Hepatocyte (in vitro differentiated cells): ENCODE measurements at regions not wholly inside any gene's neighbourhood (a gene's known extent, or its start where the extent isn't known, plus 50 kb on each side); places are given as distances from the start of the nearest gene placed in this dataset.

Source experiments
- DNase-seq: peaks from one replicate; pipeline ENCODE4 v3.0.0-alpha.2; 2016; ENCODE audit warnings: low spot score
- H2AFZ ChIP-seq: fragments of 200-600 bp; sonication (generic); 2 replicates; pipeline ENCODE4 v1.6.0; 2016; ENCODE audit warnings: antibody characterized with exemption, mild to moderate bottlenecking
- H3K27ac ChIP-seq: fragments of 200-600 bp; sonication (generic); 2 replicates; pipeline ENCODE4 v1.5.1; 2016; ENCODE audit warnings: mild to moderate bottlenecking
- H3K27me3 ChIP-seq: fragments of 200-600 bp; sonication (generic); 2 replicates; pipeline ENCODE4 v1.6.1; 2016
- H3K36me3 ChIP-seq: fragments of 200-600 bp; sonication (generic); replicated peaks from 2 replicates; pipeline ENCODE4 v1.5.1; 2016; ENCODE audit warnings: low read depth; ENCODE audit not compliant: insufficient read depth
- H3K4me1 ChIP-seq: fragments of 200-600 bp; sonication (generic); 2 replicates; pipeline ENCODE4 v1.5.1; 2016; ENCODE audit warnings: mild to moderate bottlenecking, moderate library complexity; ENCODE audit not compliant: insufficient read depth
- H3K4me2 ChIP-seq: fragments of 200-600 bp; sonication (generic); 2 replicates; pipeline ENCODE4 v1.6.0; 2016
- H3K4me3 ChIP-seq: fragments of 200-600 bp; sonication (generic); 2 replicates; pipeline ENCODE4 v1.5.1; 2016; ENCODE audit warnings: mild to moderate bottlenecking
- H3K79me2 ChIP-seq: fragments of 200-600 bp; sonication (generic); 2 replicates; pipeline ENCODE4 v1.6.0; 2017; ENCODE audit warnings: mild to moderate bottlenecking
- H3K9me2 ChIP-seq: fragments of 200-600 bp; sonication (generic); replicated peaks from 2 replicates; pipeline ENCODE4 v1.6.0; 2017; ENCODE audit warnings: mild to moderate bottlenecking; ENCODE audit not compliant: insufficient read depth
- H3K9me3 ChIP-seq: fragments of 200-600 bp; sonication (generic); 2 replicates; pipeline ENCODE4 v1.5.1; 2016; ENCODE audit warnings: low read depth, mild to moderate bottlenecking
- H4K20me1 ChIP-seq: fragments of 200-600 bp; sonication (generic); 2 replicates; pipeline ENCODE4 v1.6.0; 2016; ENCODE audit warnings: mild to moderate bottlenecking; ENCODE audit not compliant: insufficient read depth, poor library complexity, severe bottlenecking
- EZH2 ChIP-seq: fragments of 200-600 bp; sonication (generic); IDR thresholded peaks from 2 replicates; pipeline ENCODE4 v1.6.1; 2016; ENCODE audit warnings: antibody characterized with exemption, mild to moderate bottlenecking, borderline replicate concordance
- EZH2phosphoT487 ChIP-seq: fragments of 200-600 bp; sonication (generic); IDR thresholded peaks from one replicate; pipeline ENCODE4 v1.6.1; 2018; ENCODE audit warnings: antibody characterized with exemption, mild to moderate bottlenecking, low read depth, moderate library complexity; ENCODE audit not compliant: unreplicated experiment, severe bottlenecking
- WGBS: methylation state at CpG from one replicate; pipeline ENCODE4 v1.1.6; 2016; ENCODE audit warnings: low lambda C conversion rate; ENCODE audit errors: missing lambda C conversion rate; 5-methylcytosine and 5-hydroxymethylcytosine counted together
- TF ChIP-seq, protein P1 (sequence below): fragments of 200-600 bp; sonication (generic); IDR thresholded peaks from 2 replicates; pipeline ENCODE4 v1.5.1; 2016; ENCODE audit warnings: antibody characterized with exemption, mild to moderate bottlenecking; ENCODE audit not compliant: poor library complexity

DNA sequence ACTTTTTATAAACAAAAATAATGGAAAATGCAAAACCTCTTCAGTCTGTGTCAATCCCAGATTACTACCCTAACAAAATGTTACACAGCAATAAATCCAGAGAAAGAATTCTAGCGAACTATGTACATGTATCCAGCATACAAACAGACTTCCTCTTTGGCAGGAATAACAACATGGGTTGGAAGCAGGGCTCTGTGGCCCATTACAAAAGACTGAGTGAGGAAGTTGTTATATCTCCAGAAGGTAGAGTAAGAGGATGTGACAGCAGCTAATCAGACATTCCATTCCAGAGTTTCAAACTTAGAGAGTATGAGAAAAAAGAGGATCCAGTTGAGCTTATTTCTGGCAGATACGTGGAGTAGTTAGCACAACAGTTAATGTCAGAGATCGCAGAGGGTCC is 294.0 kb upstream of the PLSCR5 start:
- Histone ChIP-seq H3K27me3 (no peaks in the 10 kb centered on the region), H3K27ac (no peak overlapping the region), H3K79me2 (no peaks in the 10 kb centered on the region), H3K4me1 (no peaks in the 10 kb centered on the region), H4K20me1 (no peaks in the 10 kb centered on the region), H3K4me3 (no peak overlapping the region), H2AFZ (no peak overlapping the region), H3K9me3 (no peaks in the 10 kb centered on the region), H3K36me3 (no peaks in the 10 kb centered on the region), H3K9me2 (no peaks in the 10 kb centered on the region), H3K4me2 (no peak overlapping the region)
- no peak for DNase-seq
- TF ChIP-seq EZH2phosphoT487 = no peak
- TF ChIP-seq, protein P1, sequence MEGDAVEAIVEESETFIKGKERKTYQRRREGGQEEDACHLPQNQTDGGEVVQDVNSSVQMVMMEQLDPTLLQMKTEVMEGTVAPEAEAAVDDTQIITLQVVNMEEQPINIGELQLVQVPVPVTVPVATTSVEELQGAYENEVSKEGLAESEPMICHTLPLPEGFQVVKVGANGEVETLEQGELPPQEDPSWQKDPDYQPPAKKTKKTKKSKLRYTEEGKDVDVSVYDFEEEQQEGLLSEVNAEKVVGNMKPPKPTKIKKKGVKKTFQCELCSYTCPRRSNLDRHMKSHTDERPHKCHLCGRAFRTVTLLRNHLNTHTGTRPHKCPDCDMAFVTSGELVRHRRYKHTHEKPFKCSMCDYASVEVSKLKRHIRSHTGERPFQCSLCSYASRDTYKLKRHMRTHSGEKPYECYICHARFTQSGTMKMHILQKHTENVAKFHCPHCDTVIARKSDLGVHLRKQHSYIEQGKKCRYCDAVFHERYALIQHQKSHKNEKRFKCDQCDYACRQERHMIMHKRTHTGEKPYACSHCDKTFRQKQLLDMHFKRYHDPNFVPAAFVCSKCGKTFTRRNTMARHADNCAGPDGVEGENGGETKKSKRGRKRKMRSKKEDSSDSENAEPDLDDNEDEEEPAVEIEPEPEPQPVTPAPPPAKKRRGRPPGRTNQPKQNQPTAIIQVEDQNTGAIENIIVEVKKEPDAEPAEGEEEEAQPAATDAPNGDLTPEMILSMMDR = no peak
- no peak for TF ChIP-seq EZH2
- WGBS = 93% methylated on average over 3 of the region's 3 CpGs

DNA sequence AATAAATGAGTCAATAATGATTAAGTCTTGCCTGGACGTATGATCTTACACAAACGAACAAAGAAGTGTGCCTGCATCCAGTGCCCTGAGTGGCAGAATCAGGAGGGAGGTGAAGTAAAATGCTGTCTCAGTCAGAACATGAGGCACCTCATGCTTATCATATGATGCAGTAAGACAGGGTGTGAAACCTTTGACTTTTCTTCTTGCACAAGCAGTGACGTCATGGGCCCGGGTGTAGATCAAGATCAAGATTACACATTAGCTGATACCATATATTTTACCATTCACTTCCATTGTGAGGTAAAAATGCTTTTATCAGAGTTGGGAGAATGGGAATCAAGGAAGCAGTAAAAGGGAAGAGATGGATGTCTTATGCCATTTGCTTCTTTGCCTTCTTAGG is 291.6 kb upstream of the PLSCR5 start:
- Histone ChIP-seq H3K27ac (no peak overlapping the region), H3K4me2 (no peak overlapping the region), H3K36me3 (no peaks in the 10 kb centered on the region), H3K9me3 (no peaks in the 10 kb centered on the region), H3K79me2 (no peaks in the 10 kb centered on the region), H3K27me3 (no peaks in the 10 kb centered on the region), H3K4me3 (no peak overlapping the region), H3K4me1 (no peaks in the 10 kb centered on the region), H2AFZ (no peak overlapping the region), H4K20me1 (no peaks in the 10 kb centered on the region), H3K9me2 (no peaks in the 10 kb centered on the region)
- 79% methylated on average over 4 of the region's 4 CpGs for WGBS
- TF ChIP-seq EZH2 (no peak), EZH2phosphoT487 (no peak)
- TF ChIP-seq, protein P1 = no peak
- no peak for DNase-seq

DNA sequence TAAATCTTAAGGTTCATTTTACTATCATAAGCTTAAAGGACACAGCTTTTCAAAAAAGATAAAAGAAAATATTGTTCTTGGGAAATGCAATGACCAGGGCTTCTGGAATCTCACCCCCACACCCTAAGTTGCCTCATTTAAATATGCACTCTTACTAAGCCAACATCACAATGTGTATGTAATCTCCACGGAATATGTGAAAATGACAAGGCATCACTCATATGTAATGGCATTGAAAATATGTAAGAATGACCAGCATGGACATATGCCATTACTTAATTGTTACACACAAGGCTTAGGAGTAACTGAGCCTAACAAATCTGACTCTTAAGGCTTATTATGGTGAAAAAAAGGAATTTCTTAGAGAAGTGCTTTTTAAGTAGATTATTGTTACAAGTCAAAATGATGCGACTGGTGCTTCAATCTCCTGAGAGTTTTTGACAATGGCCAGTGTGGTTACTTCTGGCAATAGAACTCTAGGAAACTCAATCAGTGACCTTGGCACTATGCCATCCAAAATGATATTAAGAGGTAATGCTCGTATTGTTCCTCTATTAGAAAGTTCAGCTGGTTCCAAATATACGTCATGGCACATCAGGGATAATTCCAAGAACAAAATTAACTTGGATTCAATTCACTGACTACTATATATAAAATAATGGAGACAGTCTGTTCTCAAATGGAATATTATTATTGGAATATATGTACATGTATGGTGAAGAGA is 290.0 kb upstream of the PLSCR5 start:
- TF ChIP-seq EZH2 (no peak), EZH2phosphoT487 (no peak)
- TF ChIP-seq, protein P1 = no peak
- H3K27ac ChIP-seq = no peak overlapping the region
- no peaks in the 10 kb centered on the region for H3K9me3 ChIP-seq
- no peaks in the 10 kb centered on the region for H3K4me1 ChIP-seq
- H3K4me3 ChIP-seq = no peak overlapping the region
- no peak overlapping the region for H2AFZ ChIP-seq
- WGBS = 90% methylated on average over 4 of the region's 4 CpGs
- H3K27me3 ChIP-seq = no peaks in the 10 kb centered on the region
- no peaks in the 10 kb centered on the region for H4K20me1 ChIP-seq
- no peak overlapping the region for H3K4me2 ChIP-seq
- H3K36me3 ChIP-seq = no peaks in the 10 kb centered on the region
- DNase-seq = no peak
- H3K79me2 ChIP-seq = no peaks in the 10 kb centered on the region
- no peaks in the 10 kb centered on the region for H3K9me2 ChIP-seq
